ENCODE measurements at regions not wholly inside any gene's neighbourhood (a gene's known extent, or its start where the extent isn't known, plus 50 kb on each side); places are given as distances from the start of the nearest gene placed in this dataset.

GRCh38 chr5:8229551-8229950, 360.6 kb downstream of the MTRR start:
- no peak for TF ChIP-seq CTCF (IDR thresholded peaks at IDR 0.05)
- H3K79me2 ChIP-seq = no peaks in the 10 kb centered on the region
- H3K4me3 ChIP-seq (ENCODE audit: low read depth, low read length) = no peak overlapping the region
- H3K27ac ChIP-seq = no peak overlapping the region
- H3K36me3 ChIP-seq (ENCODE audit: control insufficient read depth, insufficient read depth, low read length) = no peaks in the 10 kb centered on the region
- no peaks in the 10 kb centered on the region for H3K4me1 ChIP-seq
- no peaks in the 10 kb centered on the region for H3K27me3 ChIP-seq (ENCODE audit: control insufficient read depth, insufficient read depth, low read length)
- no peak overlapping the region for H3K9ac ChIP-seq
- H3K4me2 ChIP-seq (ENCODE audit: low read length) = no peak overlapping the region
- no peak overlapping the region for H2AFZ ChIP-seq
- H3K9me3 ChIP-seq (ENCODE audit: control insufficient read depth, low read length) = no peaks in the 10 kb centered on the region

- H3K27ac ChIP-seq = no peak overlapping the region
Observed at GRCh38 chr5:8230868-8231267, 361.9 kb downstream of the MTRR start.

GRCh38 chr5:8233479-8233878, 364.5 kb downstream of the MTRR start:
- no peak overlapping the region for H2AFZ ChIP-seq
- H3K27me3 ChIP-seq (ENCODE audit: control insufficient read depth, insufficient read depth, low read length) = no peaks in the 10 kb centered on the region
- H3K36me3 ChIP-seq (ENCODE audit: control insufficient read depth, insufficient read depth, low read length) = no peaks in the 10 kb centered on the region
- no peaks in the 10 kb centered on the region for H3K79me2 ChIP-seq
- H3K4me1 ChIP-seq = no peaks in the 10 kb centered on the region
- no peak overlapping the region for H3K9ac ChIP-seq
- no peaks in the 10 kb centered on the region for H3K9me3 ChIP-seq (ENCODE audit: control insufficient read depth, low read length)
- H3K27ac ChIP-seq = no peak overlapping the region
- H3K4me3 ChIP-seq (ENCODE audit: low read depth, low read length) = no peak overlapping the region
- H3K4me2 ChIP-seq (ENCODE audit: low read length) = no peak overlapping the region
- TF ChIP-seq CTCF (IDR thresholded peaks at IDR 0.05) = no peak

More at GRCh38 chr5:8230868-8231267, 361.9 kb downstream of the MTRR start:
- H3K4me2 ChIP-seq (ENCODE audit: low read length) = no peak overlapping the region
- no peaks in the 10 kb centered on the region for H3K79me2 ChIP-seq
- TF ChIP-seq CTCF (IDR thresholded peaks at IDR 0.05) = no peak
- H2AFZ ChIP-seq = no peak overlapping the region
- H3K4me3 ChIP-seq (ENCODE audit: low read depth, low read length) = no peak overlapping the region
- H3K4me1 ChIP-seq = no peaks in the 10 kb centered on the region
- no peaks in the 10 kb centered on the region for H3K27me3 ChIP-seq (ENCODE audit: control insufficient read depth, insufficient read depth, low read length)
- no peak overlapping the region for H3K9ac ChIP-seq
- no peaks in the 10 kb centered on the region for H3K9me3 ChIP-seq (ENCODE audit: control insufficient read depth, low read length)
- H3K36me3 ChIP-seq (ENCODE audit: control insufficient read depth, insufficient read depth, low read length) = no peaks in the 10 kb centered on the region

GRCh38 chr5:8234179-8234770, 365.3 kb downstream of the MTRR start:
- H3K4me1 ChIP-seq = no peaks in the 10 kb centered on the region
- H3K4me3 ChIP-seq (ENCODE audit: low read depth, low read length) = no peak overlapping the region
- no peaks in the 10 kb centered on the region for H3K27me3 ChIP-seq (ENCODE audit: control insufficient read depth, insufficient read depth, low read length)
- no peaks in the 10 kb centered on the region for H3K36me3 ChIP-seq (ENCODE audit: control insufficient read depth, insufficient read depth, low read length)
- no peaks in the 10 kb centered on the region for H3K79me2 ChIP-seq
- no peaks in the 10 kb centered on the region for H3K9me3 ChIP-seq (ENCODE audit: control insufficient read depth, low read length)
- no peak for TF ChIP-seq CTCF (IDR thresholded peaks at IDR 0.05)
- H3K9ac ChIP-seq = no peak overlapping the region
- no peak overlapping the region for H3K4me2 ChIP-seq (ENCODE audit: low read length)
- no peak overlapping the region for H2AFZ ChIP-seq
- H3K27ac ChIP-seq = no peak overlapping the region

GRCh38 chr5:8238080-8238479, 369.1 kb downstream of the MTRR start:
- Histone ChIP-seq H3K9me3 (ENCODE audit: control insufficient read depth, low read length) (no peaks in the 10 kb centered on the region), H3K4me2 (ENCODE audit: low read length) (no peak overlapping the region), H3K9ac (no peak overlapping the region), H3K79me2 (no peaks in the 10 kb centered on the region), H3K27ac (no peak overlapping the region), H3K4me1 (no peaks in the 10 kb centered on the region), H2AFZ (no peak overlapping the region), H3K36me3 (ENCODE audit: control insufficient read depth, insufficient read depth, low read length) (no peaks in the 10 kb centered on the region), H3K4me3 (ENCODE audit: low read depth, low read length) (no peak overlapping the region), H3K27me3 (ENCODE audit: control insufficient read depth, insufficient read depth, low read length) (no peaks in the 10 kb centered on the region)
- no peak for TF ChIP-seq CTCF (IDR thresholded peaks at IDR 0.05)

Data from parathyroid adenoma (tissue), 2 donors.